IMR-90 (cell line): ENCODE measurements at regions not wholly inside any gene's neighbourhood (a gene's known extent, or its start where the extent isn't known, plus 50 kb on each side); places are given as distances from the start of the nearest gene placed in this dataset.
"Not testable (repeated sequence)": the region's sequence is repeated elsewhere in the genome, so short reads cannot be mapped to it uniquely, and the experiment has no call there.

Source experiments
- ATAC-seq: fragments of 200-7000 bp; cut with Tn5 transposase; 2 replicates; pipeline ENCODE4 v1.9.1; 2020; ENCODE audit warnings: low read depth, mild to moderate bottlenecking, moderate library complexity
- BruUV-seq: library from RNA; stranded (reverse); fragments of 400-500 nt; replicated peaks from 2 replicates; lab custom pipeline; 2021; lab: Mats Ljungman, UMichigan
- CTCF ChIA-PET: fragments of 300-600 bp; formaldehyde crosslinking; extraction: SDS; loops from one replicate; lab custom pipeline; 2021; ENCODE audit warnings: antibody characterized with exemption; lab: Yijun Ruan, JAX
- POLR2A ChIA-PET: fragments of 300-600 bp; sonication (Branson Sonifier 250); formaldehyde crosslinking; loops from one replicate; lab custom pipeline; 2022; ENCODE audit warnings: antibody characterized with exemption; ENCODE audit not compliant: unreplicated experiment; lab: Charles Lee
- DNase-seq: peaks from one replicate; pipeline ENCODE4 v3.0.0; 2013
- H2AFZ ChIP-seq: replicated peaks from 2 replicates; pipeline ENCODE3; 2013; ENCODE audit warnings: low read length, mild to moderate bottlenecking; ENCODE audit not compliant: poor library complexity
- H2AK5ac ChIP-seq: 2 replicates; pipeline ENCODE4 v1.6.1; 2013; ENCODE audit warnings: low read depth, low read length, inconsistent platforms
- H2AK9ac ChIP-seq: replicated peaks from 2 replicates; pipeline ENCODE3; 2013; ENCODE audit warnings: mild to moderate bottlenecking, low read depth, low read length, moderate library complexity; ENCODE audit not compliant: poor library complexity
- H2BK120ac ChIP-seq: 2 replicates; pipeline ENCODE4 v1.6.1; 2013; ENCODE audit warnings: low read depth, low read length, inconsistent platforms
- H2BK15ac ChIP-seq: 3 replicates; pipeline ENCODE4 v1.6.1; 2013; ENCODE audit warnings: low read depth, low read length, inconsistent platforms
- H2BK20ac ChIP-seq: 2 replicates; pipeline ENCODE4 v1.6.1; 2013; ENCODE audit warnings: low read depth, mild to moderate bottlenecking, inconsistent platforms, low read length, moderate library complexity
- H2BK5ac ChIP-seq: 2 replicates; pipeline ENCODE4 v1.6.1; 2013; ENCODE audit warnings: mild to moderate bottlenecking, low read depth, low read length, inconsistent platforms; ENCODE audit not compliant: poor library complexity, severe bottlenecking
- H3K14ac ChIP-seq: replicated peaks from 2 replicates; pipeline ENCODE4 v1.6.1; 2013; ENCODE audit warnings: low read depth, low read length, inconsistent platforms
- H3K18ac ChIP-seq: 2 replicates; pipeline ENCODE4 v1.6.1; 2013; ENCODE audit warnings: low read depth, low read length, control low read depth
- H3K23ac ChIP-seq: 2 replicates; pipeline ENCODE4 v1.6.1; 2013; ENCODE audit warnings: low read depth, low read length, inconsistent platforms
- H3K27ac ChIP-seq: 2 replicates; pipeline ENCODE4 v1.5.1; 2013; ENCODE audit warnings: mild to moderate bottlenecking, control low read depth, low read length; ENCODE audit not compliant: insufficient read depth
- H3K27me3 ChIP-seq: 2 replicates; pipeline ENCODE4 v1.6.1; 2013; ENCODE audit warnings: low read length; ENCODE audit not compliant: control insufficient read depth, insufficient read depth
- H3K36me3 ChIP-seq: 2 replicates; pipeline ENCODE4 v1.6.1; 2013; ENCODE audit warnings: low read length, mixed read lengths; ENCODE audit not compliant: control insufficient read depth, insufficient read depth
- H3K4ac ChIP-seq: 2 replicates; pipeline ENCODE4 v1.6.1; 2013; ENCODE audit warnings: low read depth, low read length, inconsistent platforms
- H3K4me1 ChIP-seq: 2 replicates; pipeline ENCODE4 v1.6.1; 2013; ENCODE audit warnings: low read length, mixed read lengths; ENCODE audit not compliant: control insufficient read depth, insufficient read depth
- H3K4me2 ChIP-seq: 2 replicates; pipeline ENCODE4 v1.6.1; 2013; ENCODE audit warnings: low read depth, mild to moderate bottlenecking, control low read depth, low read length, moderate library complexity
- H3K4me3 ChIP-seq: 2 replicates; pipeline ENCODE4 v1.5.1; 2013; ENCODE audit warnings: low read depth, mild to moderate bottlenecking, control low read depth, low read length, moderate library complexity; ENCODE audit not compliant: insufficient read depth
- H3K56ac ChIP-seq: 2 replicates; pipeline ENCODE4 v1.6.1; 2013; ENCODE audit warnings: low read length, inconsistent platforms; ENCODE audit not compliant: insufficient read depth; ENCODE audit errors: extremely low read depth
- H3K79me1 ChIP-seq, 2 experiments: 2 replicates each; pipeline ENCODE4 v1.6.1; 2013; ENCODE audit warnings: low read length in 2 of 2, inconsistent platforms in 1 of 2, low read depth in 1 of 2
- H3K9ac ChIP-seq: 2 replicates; pipeline ENCODE4 v1.6.1; 2013; ENCODE audit warnings: low read depth, low read length, control low read depth
- H3K9me1 ChIP-seq: 2 replicates; pipeline ENCODE4 v1.6.1; 2013; ENCODE audit warnings: low read length, inconsistent platforms; ENCODE audit not compliant: insufficient read depth
- H3K9me3 ChIP-seq: 2 replicates; pipeline ENCODE4 v1.6.1; 2013; ENCODE audit warnings: low read length; ENCODE audit not compliant: control insufficient read depth, insufficient read depth
- H4K20me1 ChIP-seq: 2 replicates; pipeline ENCODE4 v1.6.1; 2013; ENCODE audit warnings: low read length, inconsistent platforms; ENCODE audit not compliant: insufficient read depth
- H4K5ac ChIP-seq: 2 replicates; pipeline ENCODE4 v1.6.1; 2013; ENCODE audit warnings: mild to moderate bottlenecking, low read depth, low read length, control low read depth
- H4K8ac ChIP-seq, 2 experiments: 2 replicates each; pipeline ENCODE4 v1.6.1; 2013; ENCODE audit warnings: low read depth in 2 of 2, low read length in 2 of 2, control low read depth in 1 of 2, inconsistent platforms in 1 of 2
- H4K91ac ChIP-seq: 2 replicates; pipeline ENCODE4 v1.6.1; 2013; ENCODE audit warnings: low read depth, low read length, inconsistent platforms; ENCODE audit not compliant: insufficient read depth
- WGBS, 2 experiments: methylation state at CpG; one replicate each; pipeline versions ENCODE4 v1.1.5 to v1.1.7; 2013; ENCODE audit warnings: missing lambda C conversion rate in 2 of 2; ENCODE audit not compliant: insufficient read length in 1 of 2; ENCODE audit errors: extremely low coverage in 2 of 2; 5-methylcytosine and 5-hydroxymethylcytosine counted together
- dilution Hi-C: fragments of 300-500 bp; cut with HindIII; formaldehyde crosslinking; loops from one replicate; pipeline ENCODE4 v1.14.3; 2018; ENCODE audit warnings: low sequenced_read_pairs; ENCODE audit not compliant: unreplicated experiment
- in situ Hi-C: fragments of 300-500 bp; cut with MboI; formaldehyde crosslinking; loops from 3 replicates; pipeline ENCODE4 v1.14.3; 2019; ENCODE audit warnings: low sequenced_read_pairs, inconsistent platforms, mixed read lengths
- intact Hi-C: fragments of 100-400 bp; cut with micrococcal nuclease; formaldehyde crosslinking; loops from 2 replicates; pipeline ENCODE4 v1.10.0; 2022

GRCh38 chr7:63066235-63066634, 932.4 kb upstream of the ZNF722 start:
- H4K8ac ChIP-seq, H3K9me1 ChIP-seq, H2AK9ac ChIP-seq, CTCF ChIA-PET, POLR2A ChIA-PET, ATAC-seq, H3K36me3 ChIP-seq, H3K14ac ChIP-seq, H3K27me3 ChIP-seq, H3K4me1 ChIP-seq, H3K4me2 ChIP-seq, H3K79me1 ChIP-seq, H3K9ac ChIP-seq, H2AFZ ChIP-seq, H3K4ac ChIP-seq, H4K91ac ChIP-seq, intact Hi-C loops, H3K4me3 ChIP-seq, dilution Hi-C loops, H2BK20ac ChIP-seq, H4K5ac ChIP-seq, H3K56ac ChIP-seq, H3K9me3 ChIP-seq, H2BK5ac ChIP-seq, H4K20me1 ChIP-seq, BruUV-seq, H3K27ac ChIP-seq, DNase-seq, H2BK120ac ChIP-seq, H2AK5ac ChIP-seq, H2BK15ac ChIP-seq, H3K18ac ChIP-seq, in situ Hi-C loops, H3K23ac ChIP-seq: not testable (repeated sequence)
- no CpG with 5 or more reads among the region's 4 CpGs for WGBS, 2 experiments
